ENCODE measurements at regions not wholly inside any gene's neighbourhood (a gene's known extent, or its start where the extent isn't known, plus 50 kb on each side); places are given as distances from the start of the nearest gene placed in this dataset.

GRCh38 chr4:122525865-122526264 is 69.3 kb upstream of the IL2 start:
- TF ChIP-seq EZH2 (IDR thresholded peaks at IDR 0.05), result no peak
- no peak for TF ChIP-seq POLR2AphosphoS5 (IDR thresholded peaks at IDR 0.05; ENCODE audit: low read depth, low read length)
- TF ChIP-seq POLR2A (IDR thresholded peaks at IDR 0.05; ENCODE audit: borderline replicate concordance, extremely low read depth, insufficient read depth, insufficient read length), result no peak
- TF ChIP-seq, protein P1, sequence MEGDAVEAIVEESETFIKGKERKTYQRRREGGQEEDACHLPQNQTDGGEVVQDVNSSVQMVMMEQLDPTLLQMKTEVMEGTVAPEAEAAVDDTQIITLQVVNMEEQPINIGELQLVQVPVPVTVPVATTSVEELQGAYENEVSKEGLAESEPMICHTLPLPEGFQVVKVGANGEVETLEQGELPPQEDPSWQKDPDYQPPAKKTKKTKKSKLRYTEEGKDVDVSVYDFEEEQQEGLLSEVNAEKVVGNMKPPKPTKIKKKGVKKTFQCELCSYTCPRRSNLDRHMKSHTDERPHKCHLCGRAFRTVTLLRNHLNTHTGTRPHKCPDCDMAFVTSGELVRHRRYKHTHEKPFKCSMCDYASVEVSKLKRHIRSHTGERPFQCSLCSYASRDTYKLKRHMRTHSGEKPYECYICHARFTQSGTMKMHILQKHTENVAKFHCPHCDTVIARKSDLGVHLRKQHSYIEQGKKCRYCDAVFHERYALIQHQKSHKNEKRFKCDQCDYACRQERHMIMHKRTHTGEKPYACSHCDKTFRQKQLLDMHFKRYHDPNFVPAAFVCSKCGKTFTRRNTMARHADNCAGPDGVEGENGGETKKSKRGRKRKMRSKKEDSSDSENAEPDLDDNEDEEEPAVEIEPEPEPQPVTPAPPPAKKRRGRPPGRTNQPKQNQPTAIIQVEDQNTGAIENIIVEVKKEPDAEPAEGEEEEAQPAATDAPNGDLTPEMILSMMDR (IDR thresholded peaks at IDR 0.05 in 2 of 3, conservative IDR thresholded peaks at IDR 0.05 in 1 of 3; ENCODE audit: borderline replicate concordance in 1 of 3, insufficient read depth in 1 of 3, low read depth in 2 of 3, low read length in 2 of 3), result no peak
- TF ChIP-seq, protein P2, sequence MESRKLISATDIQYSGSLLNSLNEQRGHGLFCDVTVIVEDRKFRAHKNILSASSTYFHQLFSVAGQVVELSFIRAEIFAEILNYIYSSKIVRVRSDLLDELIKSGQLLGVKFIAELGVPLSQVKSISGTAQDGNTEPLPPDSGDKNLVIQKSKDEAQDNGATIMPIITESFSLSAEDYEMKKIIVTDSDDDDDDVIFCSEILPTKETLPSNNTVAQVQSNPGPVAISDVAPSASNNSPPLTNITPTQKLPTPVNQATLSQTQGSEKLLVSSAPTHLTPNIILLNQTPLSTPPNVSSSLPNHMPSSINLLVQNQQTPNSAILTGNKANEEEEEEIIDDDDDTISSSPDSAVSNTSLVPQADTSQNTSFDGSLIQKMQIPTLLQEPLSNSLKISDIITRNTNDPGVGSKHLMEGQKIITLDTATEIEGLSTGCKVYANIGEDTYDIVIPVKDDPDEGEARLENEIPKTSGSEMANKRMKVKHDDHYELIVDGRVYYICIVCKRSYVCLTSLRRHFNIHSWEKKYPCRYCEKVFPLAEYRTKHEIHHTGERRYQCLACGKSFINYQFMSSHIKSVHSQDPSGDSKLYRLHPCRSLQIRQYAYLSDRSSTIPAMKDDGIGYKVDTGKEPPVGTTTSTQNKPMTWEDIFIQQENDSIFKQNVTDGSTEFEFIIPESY (IDR thresholded peaks at IDR 0.05; ENCODE audit: extremely low read depth, insufficient replicate concordance, low read length), result no peak
- TF ChIP-seq, protein P3, sequence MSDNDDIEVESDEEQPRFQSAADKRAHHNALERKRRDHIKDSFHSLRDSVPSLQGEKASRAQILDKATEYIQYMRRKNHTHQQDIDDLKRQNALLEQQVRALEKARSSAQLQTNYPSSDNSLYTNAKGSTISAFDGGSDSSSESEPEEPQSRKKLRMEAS (IDR thresholded peaks at IDR 0.05), result no peak
